SK-N-SH (cell line): ENCODE measurements at regions not wholly inside any gene's neighbourhood (a gene's known extent, or its start where the extent isn't known, plus 50 kb on each side); places are given as distances from the start of the nearest gene placed in this dataset.

ENCODE experiments used
- MXI1 ChIP-seq: IDR thresholded peaks from 2 replicates; pipeline ENCODE4 v1.6.1; 2012; ENCODE audit warnings: mild to moderate bottlenecking, low read depth, low read length, improper control_type of control experiment
- NFIC ChIP-seq: IDR thresholded peaks from 2 replicates; pipeline ENCODE4 v1.4.0; 2012; ENCODE audit warnings: borderline replicate concordance
- SIN3A ChIP-seq: IDR thresholded peaks from 2 replicates; pipeline ENCODE4 v1.6.1; 2012; ENCODE audit warnings: low read depth, mild to moderate bottlenecking, low read length, moderate library complexity, borderline replicate concordance
- SMC3 ChIP-seq: IDR thresholded peaks from 2 replicates; pipeline ENCODE4 v1.6.1; 2012; ENCODE audit warnings: low read depth, low read length, improper control_type of control experiment
- TCF12 ChIP-seq: IDR thresholded peaks from 2 replicates; pipeline ENCODE4 v1.4.0; 2012
- TF ChIP-seq, protein P1 (sequence below): IDR thresholded peaks from 2 replicates; pipeline ENCODE4 v1.6.1; 2012; ENCODE audit warnings: mild to moderate bottlenecking, low read depth, low read length, moderate library complexity
- TF ChIP-seq, protein P2 (sequence below): fragments of 200-600 bp; sonication (generic); IDR thresholded peaks from 2 replicates; pipeline ENCODE4 v1.6.1; 2017; ENCODE audit warnings: antibody characterized with exemption, mild to moderate bottlenecking, moderate library complexity

DNA sequence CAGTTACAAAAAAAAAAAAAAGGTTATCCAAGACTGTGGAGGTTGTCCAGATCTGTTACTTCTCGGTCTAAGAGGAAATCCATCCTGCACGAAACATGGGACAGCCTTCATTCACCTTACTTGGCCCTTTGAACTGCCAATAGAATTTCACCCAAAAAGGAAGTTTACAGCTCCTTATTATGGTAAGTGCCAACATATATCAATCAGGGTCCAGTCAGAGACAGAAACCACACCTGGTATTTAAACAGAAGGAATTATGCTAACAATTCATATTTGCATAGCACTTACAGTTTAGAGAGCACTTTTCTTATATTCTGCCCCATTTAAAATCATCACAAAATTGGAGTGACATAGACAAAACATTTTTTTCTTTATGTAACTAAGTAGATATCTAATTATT, 93.6 kb upstream of the PTPN3 start:
- TF ChIP-seq SIN3A (no peak), MXI1 (no peak), TCF12 (no peak), NFIC (no peak), SMC3 (no peak)
- TF ChIP-seq, protein P1, sequence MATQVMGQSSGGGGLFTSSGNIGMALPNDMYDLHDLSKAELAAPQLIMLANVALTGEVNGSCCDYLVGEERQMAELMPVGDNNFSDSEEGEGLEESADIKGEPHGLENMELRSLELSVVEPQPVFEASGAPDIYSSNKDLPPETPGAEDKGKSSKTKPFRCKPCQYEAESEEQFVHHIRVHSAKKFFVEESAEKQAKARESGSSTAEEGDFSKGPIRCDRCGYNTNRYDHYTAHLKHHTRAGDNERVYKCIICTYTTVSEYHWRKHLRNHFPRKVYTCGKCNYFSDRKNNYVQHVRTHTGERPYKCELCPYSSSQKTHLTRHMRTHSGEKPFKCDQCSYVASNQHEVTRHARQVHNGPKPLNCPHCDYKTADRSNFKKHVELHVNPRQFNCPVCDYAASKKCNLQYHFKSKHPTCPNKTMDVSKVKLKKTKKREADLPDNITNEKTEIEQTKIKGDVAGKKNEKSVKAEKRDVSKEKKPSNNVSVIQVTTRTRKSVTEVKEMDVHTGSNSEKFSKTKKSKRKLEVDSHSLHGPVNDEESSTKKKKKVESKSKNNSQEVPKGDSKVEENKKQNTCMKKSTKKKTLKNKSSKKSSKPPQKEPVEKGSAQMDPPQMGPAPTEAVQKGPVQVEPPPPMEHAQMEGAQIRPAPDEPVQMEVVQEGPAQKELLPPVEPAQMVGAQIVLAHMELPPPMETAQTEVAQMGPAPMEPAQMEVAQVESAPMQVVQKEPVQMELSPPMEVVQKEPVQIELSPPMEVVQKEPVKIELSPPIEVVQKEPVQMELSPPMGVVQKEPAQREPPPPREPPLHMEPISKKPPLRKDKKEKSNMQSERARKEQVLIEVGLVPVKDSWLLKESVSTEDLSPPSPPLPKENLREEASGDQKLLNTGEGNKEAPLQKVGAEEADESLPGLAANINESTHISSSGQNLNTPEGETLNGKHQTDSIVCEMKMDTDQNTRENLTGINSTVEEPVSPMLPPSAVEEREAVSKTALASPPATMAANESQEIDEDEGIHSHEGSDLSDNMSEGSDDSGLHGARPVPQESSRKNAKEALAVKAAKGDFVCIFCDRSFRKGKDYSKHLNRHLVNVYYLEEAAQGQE = no peak
- TF ChIP-seq, protein P2, sequence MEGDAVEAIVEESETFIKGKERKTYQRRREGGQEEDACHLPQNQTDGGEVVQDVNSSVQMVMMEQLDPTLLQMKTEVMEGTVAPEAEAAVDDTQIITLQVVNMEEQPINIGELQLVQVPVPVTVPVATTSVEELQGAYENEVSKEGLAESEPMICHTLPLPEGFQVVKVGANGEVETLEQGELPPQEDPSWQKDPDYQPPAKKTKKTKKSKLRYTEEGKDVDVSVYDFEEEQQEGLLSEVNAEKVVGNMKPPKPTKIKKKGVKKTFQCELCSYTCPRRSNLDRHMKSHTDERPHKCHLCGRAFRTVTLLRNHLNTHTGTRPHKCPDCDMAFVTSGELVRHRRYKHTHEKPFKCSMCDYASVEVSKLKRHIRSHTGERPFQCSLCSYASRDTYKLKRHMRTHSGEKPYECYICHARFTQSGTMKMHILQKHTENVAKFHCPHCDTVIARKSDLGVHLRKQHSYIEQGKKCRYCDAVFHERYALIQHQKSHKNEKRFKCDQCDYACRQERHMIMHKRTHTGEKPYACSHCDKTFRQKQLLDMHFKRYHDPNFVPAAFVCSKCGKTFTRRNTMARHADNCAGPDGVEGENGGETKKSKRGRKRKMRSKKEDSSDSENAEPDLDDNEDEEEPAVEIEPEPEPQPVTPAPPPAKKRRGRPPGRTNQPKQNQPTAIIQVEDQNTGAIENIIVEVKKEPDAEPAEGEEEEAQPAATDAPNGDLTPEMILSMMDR = no peak
